NT2/D1 (cell line): ENCODE measurements at regions not wholly inside any gene's neighbourhood (a gene's known extent, or its start where the extent isn't known, plus 50 kb on each side); places are given as distances from the start of the nearest gene placed in this dataset.

ENCODE experiments used
- SUZ12 ChIP-seq: IDR thresholded peaks from 2 replicates; pipeline ENCODE4 v1.6.1; 2011; ENCODE audit not compliant: insufficient read length, insufficient read depth; ENCODE audit errors: extremely low read depth
- YY1 ChIP-seq: IDR thresholded peaks from 2 replicates; pipeline ENCODE4 v1.6.1; 2011; ENCODE audit not compliant: insufficient read length, insufficient read depth
- ZNF274 ChIP-seq: IDR thresholded peaks from 2 replicates; pipeline ENCODE4 v1.6.1; 2011; ENCODE audit warnings: mild to moderate bottlenecking, low read depth, low read length

GRCh38 chr14:62143245-62143644, 381.0 kb downstream of the SNAPC1 start:
- TF ChIP-seq YY1 (no peak), ZNF274 (no peak), SUZ12 (no peak)
